ENCODE measurements at regions not wholly inside any gene's neighbourhood (a gene's known extent, or its start where the extent isn't known, plus 50 kb on each side); places are given as distances from the start of the nearest gene placed in this dataset.

- Mint-ChIP-seq H3K4me3 (no peak overlapping the region), H3K27ac (no peak overlapping the region), H3K4me1 (no peaks in the 10 kb centered on the region), H3K9me3 (peaks cover 6 to 7% (median 6%) of the 10 kb centered on the region in 3 donors), H3K36me3 (no peaks in the 10 kb centered on the region), H3K27me3 (peaks cover 0 to 4% of the 10 kb centered on the region in 2 donors)
- no peak overlapping the region for H3K4me3 ChIP-seq (ENCODE audit: control insufficient read depth in 1 of 2, extremely low read depth in 1 of 2, low read length in 1 of 2)
- no peak overlapping the region for H3K27ac ChIP-seq (ENCODE audit: low read length)
- H3K36me3 ChIP-seq (ENCODE audit: control insufficient read depth in 2 of 2, extremely low read depth in 1 of 2, insufficient read depth in 1 of 2, low read length in 1 of 2): no peaks in the 10 kb centered on the region
- POLR2A ChIA-PET: no interaction called here
- ATAC-seq (replicated peaks in 1 of 4) (no peak), DNase-seq (no peak)
- no CpG with 5 or more reads among the region's 2 CpGs for WGBS (ENCODE audit: insufficient coverage)
- no peaks in the 10 kb centered on the region for H3K9me3 ChIP-seq
- H3K27me3 ChIP-seq (replicated peaks in 1 of 2; ENCODE audit: control insufficient read depth in 2 of 2, extremely low read depth in 1 of 2, insufficient read depth in 2 of 2, low read length in 1 of 2): no peaks in the 10 kb centered on the region
- CTCF ChIA-PET: no interaction called here
- no peaks in the 10 kb centered on the region for H3K4me1 ChIP-seq (ENCODE audit: control insufficient read depth in 1 of 2, extremely low read depth in 1 of 2, insufficient read depth in 2 of 2, low read length in 2 of 2)
Measured at GRCh38 chr6:22117631-22118030, 179.2 kb downstream of the PRL start.

GRCh38 chr6:22119500-22119899, 177.3 kb downstream of the PRL start:
- Histone ChIP-seq H3K27me3 (replicated peaks in 1 of 2; ENCODE audit: control insufficient read depth in 2 of 2, extremely low read depth in 1 of 2, insufficient read depth in 2 of 2, low read length in 1 of 2) (no peaks in the 10 kb centered on the region), H3K27ac (ENCODE audit: low read length) (no peak overlapping the region), H3K9me3 (no peaks in the 10 kb centered on the region), H3K4me1 (ENCODE audit: control insufficient read depth in 1 of 2, extremely low read depth in 1 of 2, insufficient read depth in 2 of 2, low read length in 2 of 2) (no peaks in the 10 kb centered on the region), H3K4me3 (ENCODE audit: control insufficient read depth in 1 of 2, extremely low read depth in 1 of 2, low read length in 1 of 2) (no peak overlapping the region), H3K36me3 (ENCODE audit: control insufficient read depth in 2 of 2, extremely low read depth in 1 of 2, insufficient read depth in 1 of 2, low read length in 1 of 2) (no peaks in the 10 kb centered on the region)
- Mint-ChIP-seq H3K36me3 (no peaks in the 10 kb centered on the region), H3K27ac (no peak overlapping the region), H3K4me1 (no peaks in the 10 kb centered on the region), H3K9me3 (peaks cover 6 to 7% (median 6%) of the 10 kb centered on the region in 3 donors), H3K27me3 (peaks cover 0 to 4% of the 10 kb centered on the region in 2 donors), H3K4me3 (no peak overlapping the region)
- ChIA-PET POLR2A (no interaction called here), CTCF (no interaction called here)
- DNase-seq: no peak
- no CpG with 5 or more reads among the region's 1 CpG for WGBS (ENCODE audit: insufficient coverage)
- no peak for ATAC-seq (replicated peaks in 1 of 4)

- CTCF ChIA-PET: no interaction called here
- ATAC-seq (replicated peaks in 1 of 4): no peak
- WGBS (ENCODE audit: insufficient coverage): no CpG with 5 or more reads among the region's 2 CpGs
- Mint-ChIP-seq H3K27me3 (no peaks in the 10 kb centered on the region), H3K36me3 (no peaks in the 10 kb centered on the region), H3K4me3 (no peak overlapping the region), H3K4me1 (no peaks in the 10 kb centered on the region), H3K9me3 (peaks cover 0 to 12% (median 8%) of the 10 kb centered on the region in 3 donors), H3K27ac (no peak overlapping the region)
- H3K4me1 ChIP-seq (ENCODE audit: control insufficient read depth in 1 of 2, extremely low read depth in 1 of 2, insufficient read depth in 2 of 2, low read length in 2 of 2): no peaks in the 10 kb centered on the region
- H3K36me3 ChIP-seq (ENCODE audit: control insufficient read depth in 2 of 2, extremely low read depth in 1 of 2, insufficient read depth in 1 of 2, low read length in 1 of 2): no peaks in the 10 kb centered on the region
- H3K9me3 ChIP-seq: peaks cover 8% of the 10 kb centered on the region
- no peak overlapping the region for H3K27ac ChIP-seq (ENCODE audit: low read length)
- H3K4me3 ChIP-seq (ENCODE audit: control insufficient read depth in 1 of 2, extremely low read depth in 1 of 2, low read length in 1 of 2): no peak overlapping the region
- POLR2A ChIA-PET: no interaction called here
- H3K27me3 ChIP-seq (replicated peaks in 1 of 2; ENCODE audit: control insufficient read depth in 2 of 2, extremely low read depth in 1 of 2, insufficient read depth in 2 of 2, low read length in 1 of 2): no peaks in the 10 kb centered on the region
- no peak for DNase-seq
Measured at GRCh38 chr6:22124756-22125155, 172.1 kb downstream of the PRL start.

- CTCF ChIA-PET: no interaction called here
- ATAC-seq (replicated peaks in 1 of 4): no peak
- H3K4me1 Mint-ChIP-seq: no peaks in the 10 kb centered on the region
Measured at GRCh38 chr6:22126910-22127309, 169.9 kb downstream of the PRL start.

GRCh38 chr6:22129751-22130150, 167.1 kb downstream of the PRL start:
- Histone ChIP-seq H3K4me3 (ENCODE audit: control insufficient read depth in 1 of 2, extremely low read depth in 1 of 2, low read length in 1 of 2) (no peak overlapping the region), H3K36me3 (ENCODE audit: control insufficient read depth in 2 of 2, extremely low read depth in 1 of 2, insufficient read depth in 1 of 2, low read length in 1 of 2) (peaks cover 0 to 3% of the 10 kb centered on the region in 2 donors), H3K27ac (ENCODE audit: low read length) (no peak overlapping the region), H3K27me3 (replicated peaks in 1 of 2; ENCODE audit: control insufficient read depth in 2 of 2, extremely low read depth in 1 of 2, insufficient read depth in 2 of 2, low read length in 1 of 2) (no peaks in the 10 kb centered on the region), H3K4me1 (ENCODE audit: control insufficient read depth in 1 of 2, extremely low read depth in 1 of 2, insufficient read depth in 2 of 2, low read length in 2 of 2) (no peaks in the 10 kb centered on the region), H3K9me3 (peaks cover 11% of the 10 kb centered on the region)
- no peaks in the 10 kb centered on the region for H3K27me3 Mint-ChIP-seq
- DNase-seq (no peak), ATAC-seq (replicated peaks in 1 of 4) (no peak)
- no CpG with 5 or more reads among the region's 3 CpGs for WGBS (ENCODE audit: insufficient coverage)
- ChIA-PET POLR2A (no interaction called here), CTCF (no interaction called here)
- no peaks in the 10 kb centered on the region for H3K4me1 Mint-ChIP-seq
- H3K36me3 Mint-ChIP-seq: no peaks in the 10 kb centered on the region
- no peak overlapping the region for H3K27ac Mint-ChIP-seq
- peaks cover 3 to 20% (median 17%) of the 10 kb centered on the region in 3 donors for H3K9me3 Mint-ChIP-seq
- no peak overlapping the region for H3K4me3 Mint-ChIP-seq

More at GRCh38 chr6:22126910-22127309, 169.9 kb downstream of the PRL start:
- H3K9me3 ChIP-seq: peaks cover 8% of the 10 kb centered on the region
- Mint-ChIP-seq H3K9me3 (peaks cover 3 to 17% (median 17%) of the 10 kb centered on the region in 3 donors), H3K27me3 (no peaks in the 10 kb centered on the region), H3K27ac (no peak overlapping the region), H3K36me3 (no peaks in the 10 kb centered on the region), H3K4me3 (no peak overlapping the region)
- POLR2A ChIA-PET: no interaction called here
- no peaks in the 10 kb centered on the region for H3K4me1 ChIP-seq (ENCODE audit: control insufficient read depth in 1 of 2, extremely low read depth in 1 of 2, insufficient read depth in 2 of 2, low read length in 2 of 2)
- H3K27ac ChIP-seq (ENCODE audit: low read length): no peak overlapping the region
- no peak for DNase-seq
- WGBS (ENCODE audit: insufficient coverage): no CpG with 5 or more reads among the region's 1 CpG
- peaks cover 0 to 3% of the 10 kb centered on the region in 2 donors for H3K36me3 ChIP-seq (ENCODE audit: control insufficient read depth in 2 of 2, extremely low read depth in 1 of 2, insufficient read depth in 1 of 2, low read length in 1 of 2)
- no peaks in the 10 kb centered on the region for H3K27me3 ChIP-seq (replicated peaks in 1 of 2; ENCODE audit: control insufficient read depth in 2 of 2, extremely low read depth in 1 of 2, insufficient read depth in 2 of 2, low read length in 1 of 2)
- no peak overlapping the region for H3K4me3 ChIP-seq (ENCODE audit: control insufficient read depth in 1 of 2, extremely low read depth in 1 of 2, low read length in 1 of 2)

- POLR2A ChIA-PET: no interaction called here
- Histone ChIP-seq H3K27ac (ENCODE audit: low read length) (no peak overlapping the region), H3K36me3 (ENCODE audit: control insufficient read depth in 2 of 2, extremely low read depth in 1 of 2, insufficient read depth in 1 of 2, low read length in 1 of 2) (peaks cover 0 to 3% of the 10 kb centered on the region in 2 donors), H3K4me3 (ENCODE audit: control insufficient read depth in 1 of 2, extremely low read depth in 1 of 2, low read length in 1 of 2) (no peak overlapping the region), H3K27me3 (replicated peaks in 1 of 2; ENCODE audit: control insufficient read depth in 2 of 2, extremely low read depth in 1 of 2, insufficient read depth in 2 of 2, low read length in 1 of 2) (no peaks in the 10 kb centered on the region), H3K4me1 (ENCODE audit: control insufficient read depth in 1 of 2, extremely low read depth in 1 of 2, insufficient read depth in 2 of 2, low read length in 2 of 2) (no peaks in the 10 kb centered on the region), H3K9me3 (peaks cover 4% of the 10 kb centered on the region)
- H3K9me3 Mint-ChIP-seq: peaks cover 3 to 13% (median 7%) of the 10 kb centered on the region in 3 donors
- ATAC-seq (replicated peaks in 1 of 4) (no peak), DNase-seq (no peak)
- H3K27ac Mint-ChIP-seq: no peak overlapping the region
- H3K36me3 Mint-ChIP-seq: no peaks in the 10 kb centered on the region
- CTCF ChIA-PET: no interaction called here
- peaks cover 0 to 5% (median 0%) of the 10 kb centered on the region in 3 donors for H3K4me1 Mint-ChIP-seq
- H3K4me3 Mint-ChIP-seq: no peak overlapping the region
- 55% methylated on average over 1 of the region's 2 CpGs for WGBS (ENCODE audit: insufficient coverage)
- H3K27me3 Mint-ChIP-seq: no peaks in the 10 kb centered on the region
Measured at GRCh38 chr6:22132656-22133055, 164.2 kb downstream of the PRL start.

GRCh38 chr6:22133357-22133756, 163.5 kb downstream of the PRL start:
- H3K4me3 ChIP-seq (ENCODE audit: control insufficient read depth in 1 of 2, extremely low read depth in 1 of 2, low read length in 1 of 2): no peak overlapping the region
- no peak for DNase-seq
- Mint-ChIP-seq H3K27ac (no peak overlapping the region), H3K4me3 (no peak overlapping the region), H3K27me3 (no peaks in the 10 kb centered on the region), H3K36me3 (no peaks in the 10 kb centered on the region), H3K4me1 (peaks cover 0 to 5% (median 0%) of the 10 kb centered on the region in 3 donors), H3K9me3 (peaks cover 3 to 13% (median 7%) of the 10 kb centered on the region in 3 donors)
- H3K27me3 ChIP-seq (replicated peaks in 1 of 2; ENCODE audit: control insufficient read depth in 2 of 2, extremely low read depth in 1 of 2, insufficient read depth in 2 of 2, low read length in 1 of 2): no peaks in the 10 kb centered on the region
- no peak overlapping the region for H3K27ac ChIP-seq (ENCODE audit: low read length)
- H3K4me1 ChIP-seq (ENCODE audit: control insufficient read depth in 1 of 2, extremely low read depth in 1 of 2, insufficient read depth in 2 of 2, low read length in 2 of 2): no peaks in the 10 kb centered on the region
- ChIA-PET CTCF (no interaction called here), POLR2A (no interaction called here)
- peaks cover 0 to 3% of the 10 kb centered on the region in 2 donors for H3K36me3 ChIP-seq (ENCODE audit: control insufficient read depth in 2 of 2, extremely low read depth in 1 of 2, insufficient read depth in 1 of 2, low read length in 1 of 2)
- 69% methylated on average over 3 of the region's 4 CpGs for WGBS (ENCODE audit: insufficient coverage)
- H3K9me3 ChIP-seq: peaks cover 4% of the 10 kb centered on the region
- ATAC-seq (replicated peaks in 1 of 4): no peak

All from T-cell (primary cell).